Stimulated activated CD4-positive, alpha-beta T cell treated with anti-CD3 and anti-CD28 coated beads, TNF-alpha, amount 100 ng/mL, for 1 hour (primary cell): ENCODE measurements at regions not wholly inside any gene's neighbourhood (a gene's known extent, or its start where the extent isn't known, plus 50 kb on each side); places are given as distances from the start of the nearest gene placed in this dataset.
"Not testable (repeated sequence)": the region's sequence is repeated elsewhere in the genome, so short reads cannot be mapped to it uniquely, and the experiment has no call there.

Experiments used
- DNase-seq, 3 donors: peaks; one replicate each; pipeline ENCODE4 v3.0.0-alpha.2; 2020; ENCODE audit warnings: low read depth in 3 of 3, low spot score in 1 of 3

DNA sequence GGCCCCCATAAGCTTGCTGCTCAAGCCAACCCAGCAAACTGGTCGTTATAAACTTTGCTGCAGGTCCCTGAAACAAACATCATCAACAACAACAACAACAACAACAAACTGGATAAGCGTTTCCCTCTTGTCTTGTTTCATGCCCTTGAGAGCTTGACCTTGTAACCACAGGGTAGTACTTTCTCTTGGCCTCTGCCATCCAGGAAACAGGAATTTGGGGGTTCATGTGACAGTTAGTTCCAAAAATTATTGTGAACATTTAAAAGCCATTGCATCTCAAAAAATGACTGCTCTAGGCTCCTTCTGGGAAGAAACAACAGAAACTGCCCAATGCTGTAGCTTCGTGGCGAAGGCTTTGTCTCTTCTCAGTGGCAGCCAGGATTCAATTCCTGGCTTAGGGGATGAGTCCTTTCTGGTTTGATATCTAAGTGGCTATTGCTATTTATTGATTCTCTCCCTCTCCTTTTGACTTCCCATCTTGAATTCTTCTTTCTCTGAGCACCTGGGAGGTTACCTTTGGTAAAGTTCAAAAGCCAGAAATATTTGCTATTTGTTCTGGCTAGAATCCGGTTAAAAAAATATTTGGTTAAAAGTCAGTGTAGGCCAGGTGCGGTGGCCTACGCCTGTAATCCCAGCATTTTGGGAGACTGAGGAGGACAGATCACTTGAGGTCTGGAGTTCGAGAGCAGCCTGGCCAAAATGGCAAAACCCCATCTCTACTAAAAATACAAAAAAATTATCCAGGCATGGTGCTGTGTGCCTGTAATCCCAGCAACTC, 52.0 kb upstream of the CPM start:
- DNase-seq: no peak

GRCh38 chr12:68997526-68997925, 64.6 kb upstream of the CPM start:
- not testable (repeated sequence) for DNase-seq

- DNase-seq: no peak
Observed at GRCh38 chr12:68998041-68998440, 65.1 kb upstream of the CPM start.

- no peak for DNase-seq
Observed at GRCh38 chr12:69000074-69000473, 67.1 kb upstream of the CPM start.

DNA sequence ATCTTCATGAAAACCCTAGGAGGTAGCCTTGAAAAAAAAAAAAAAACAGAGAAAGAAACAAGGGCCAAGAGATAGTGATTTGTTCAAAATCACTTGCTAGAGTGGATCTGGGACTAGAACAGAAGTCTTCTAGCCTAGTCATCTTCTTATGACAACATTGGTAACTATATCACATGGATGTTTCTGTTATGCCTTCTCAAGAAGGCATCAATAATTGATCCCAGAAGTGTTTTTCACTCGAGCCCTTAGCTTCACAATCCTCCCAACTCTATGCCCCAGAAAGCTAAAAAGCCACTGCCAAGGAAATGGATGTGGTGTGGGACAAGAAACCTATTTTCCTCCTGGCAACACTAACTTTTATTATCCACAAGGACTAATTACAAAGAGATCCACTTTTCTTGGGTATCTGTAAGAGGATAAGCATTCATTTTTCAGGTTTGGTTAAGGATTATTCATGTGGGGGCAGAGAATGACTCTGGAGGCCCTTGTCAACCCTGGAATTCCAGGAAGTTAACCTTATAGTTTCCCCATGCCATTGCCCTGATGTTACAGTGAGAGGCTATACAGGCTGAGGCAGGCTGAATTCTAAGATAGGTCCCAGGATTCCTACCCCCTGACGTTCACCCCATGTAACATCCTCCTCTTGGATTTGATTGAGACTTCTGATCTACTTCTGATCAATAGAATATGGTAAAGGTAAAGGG, 67.7 kb upstream of the CPM start:
- DNase-seq: no peak

- no peak for DNase-seq
Observed at GRCh38 chr12:69001251-69001650, 68.3 kb upstream of the CPM start.

- DNase-seq: no peak
Observed at GRCh38 chr12:69002969-69003368, 70.0 kb upstream of the CPM start.

- DNase-seq: no peak
Observed at GRCh38 chr12:69003991-69004390, 71.0 kb upstream of the CPM start.

DNA sequence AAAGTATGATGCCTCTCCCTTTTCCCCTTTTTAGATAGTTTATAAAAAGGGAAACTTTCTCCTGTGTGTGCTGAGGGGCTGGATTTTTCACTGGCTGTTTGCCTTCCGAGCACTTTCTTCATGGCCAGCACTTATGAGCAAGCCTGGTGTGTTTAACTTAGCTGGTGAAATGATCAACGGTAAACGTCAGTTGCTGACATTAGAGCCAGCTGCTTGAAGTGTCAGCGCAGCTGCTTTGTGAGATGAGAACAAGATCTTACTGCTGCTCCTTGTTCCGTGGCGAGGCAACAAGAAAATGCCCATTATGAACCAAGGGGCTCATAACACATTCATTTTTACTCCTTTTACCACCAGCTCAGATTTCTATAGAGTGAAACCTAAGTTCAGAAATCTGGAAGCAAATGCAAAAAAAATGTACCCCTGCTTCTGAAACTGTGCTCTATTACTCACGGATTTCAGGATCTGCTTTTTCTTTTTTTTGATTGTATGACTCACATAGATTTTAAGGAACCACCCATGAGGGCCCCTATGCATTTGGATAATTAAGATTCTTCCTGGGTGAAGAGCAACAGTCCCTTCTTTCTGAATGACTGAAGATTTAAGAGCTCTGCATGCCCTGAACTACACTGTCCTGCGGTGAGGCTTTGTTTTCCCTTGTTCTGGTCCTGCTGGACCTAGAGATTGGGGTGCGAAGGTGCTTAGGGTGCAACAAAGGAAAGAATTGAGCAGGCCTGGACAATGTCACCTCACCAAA, 74.3 kb upstream of the CPM start:
- no peak for DNase-seq

DNA sequence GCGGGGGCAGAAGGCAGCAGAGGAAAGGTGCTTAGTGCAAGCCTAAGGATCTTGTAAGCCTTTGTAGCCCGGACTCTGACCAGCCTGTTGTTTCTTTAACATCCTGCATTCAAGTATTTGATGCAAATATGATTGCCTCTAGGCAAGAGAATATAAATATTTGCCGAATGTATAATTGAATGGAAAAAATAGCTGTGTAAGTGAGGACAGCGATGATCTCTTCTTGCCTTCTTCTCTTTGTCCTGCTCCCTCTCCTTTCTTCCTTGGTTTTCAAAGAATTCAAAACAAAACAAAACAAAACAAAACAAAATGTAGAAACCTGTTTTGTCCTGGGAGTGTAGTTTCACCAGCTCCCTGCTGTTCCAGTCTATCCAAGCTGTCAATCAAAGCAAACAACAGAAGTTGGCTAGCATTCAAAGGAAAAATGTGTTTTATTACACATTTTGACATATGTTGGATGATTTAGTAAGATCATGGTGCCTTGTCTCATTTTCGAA, 74.9 kb upstream of the CPM start:
- no peak for DNase-seq

DNA sequence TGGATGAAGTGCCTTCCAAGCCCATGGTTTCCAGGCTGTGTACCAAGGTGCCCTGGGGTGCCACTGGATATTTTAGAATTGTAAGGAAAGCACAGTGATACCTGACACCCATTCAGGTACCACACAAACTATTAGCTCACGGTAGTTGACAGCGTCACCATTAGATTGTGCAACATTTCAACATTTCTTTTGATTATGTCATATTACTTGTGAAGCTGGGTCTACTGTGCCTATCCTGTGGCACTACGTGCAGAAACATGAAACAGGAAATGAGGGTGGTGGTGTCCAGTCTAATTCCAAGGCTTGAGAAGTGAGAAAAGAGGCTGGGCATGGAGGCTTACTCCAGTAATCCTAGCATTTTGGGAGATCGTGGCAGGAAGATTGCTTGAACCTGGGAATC, 75.5 kb upstream of the CPM start:
- DNase-seq: no peak

GRCh38 chr12:69014047-69014446, 81.1 kb upstream of the CPM start:
- no peak for DNase-seq

- DNase-seq: no peak
Observed at GRCh38 chr12:69015017-69015416, 82.0 kb upstream of the CPM start.

DNA sequence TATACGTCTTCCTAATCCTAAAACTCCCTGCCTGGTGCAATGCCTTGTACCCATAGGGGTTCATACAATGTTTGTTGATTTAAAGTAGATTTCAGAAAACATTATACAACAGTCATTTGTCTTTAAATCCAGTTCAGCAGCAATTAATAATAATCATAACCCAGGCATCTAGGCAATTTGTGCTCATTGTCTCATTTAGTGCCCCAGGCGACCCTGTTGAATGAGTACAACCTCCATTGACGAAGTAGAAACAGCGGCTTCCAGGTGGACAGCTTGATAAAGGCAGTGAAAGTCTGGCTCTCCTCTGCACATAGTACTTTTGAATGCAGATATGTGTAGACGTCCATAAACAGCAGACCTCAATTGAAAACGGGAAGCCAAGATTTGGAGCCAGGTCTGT, 82.9 kb upstream of the CPM start:
- no peak for DNase-seq

- no peak for DNase-seq
Observed at GRCh38 chr12:69019082-69019481, 86.1 kb upstream of the CPM start.

- no peak for DNase-seq
Observed at GRCh38 chr12:69019910-69020309, 86.9 kb upstream of the CPM start.

GRCh38 chr12:69022674-69023073, 89.7 kb upstream of the CPM start:
- DNase-seq: no peak

DNA sequence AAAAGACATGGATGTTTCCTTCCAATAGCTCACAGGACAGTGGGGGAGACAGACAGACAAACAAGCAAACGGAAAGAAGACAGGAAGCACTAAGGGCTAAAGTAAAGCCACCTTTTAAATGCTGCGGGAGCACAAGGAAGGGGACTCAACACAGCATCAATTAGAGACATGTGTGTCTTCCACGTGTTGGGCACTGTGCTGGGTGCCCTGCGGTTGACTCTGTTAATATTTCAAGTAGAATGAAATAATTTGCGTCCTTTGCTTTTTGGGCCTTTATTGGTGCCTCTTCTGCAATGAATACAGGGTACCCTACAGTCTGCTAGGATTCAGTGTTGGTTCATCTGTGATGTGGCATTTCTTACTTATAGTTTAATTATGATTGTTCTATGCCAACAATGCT, 90.9 kb upstream of the CPM start:
- DNase-seq: no peak

- no peak for DNase-seq
Observed at GRCh38 chr12:69024413-69024812, 91.4 kb upstream of the CPM start.

DNA sequence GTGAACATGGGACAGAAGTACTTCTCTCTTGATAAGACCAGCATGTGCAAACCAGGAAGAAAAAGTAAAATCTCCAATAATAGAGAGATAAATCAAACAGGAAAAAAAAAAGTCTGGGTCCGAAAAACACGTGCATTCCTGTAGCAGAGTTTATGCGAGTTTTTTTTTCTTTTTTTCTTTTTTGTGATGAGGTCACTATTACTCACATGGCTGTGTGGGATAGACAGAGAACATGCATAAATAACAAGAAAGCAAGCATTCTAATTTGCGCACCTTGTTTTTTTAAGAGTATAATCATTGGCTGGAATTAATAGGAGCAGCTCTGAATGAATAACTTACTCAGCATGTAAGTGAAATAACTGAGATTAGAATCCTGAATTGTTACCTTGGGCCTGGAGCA, 91.9 kb upstream of the CPM start:
- no peak for DNase-seq

- no peak for DNase-seq
Observed at GRCh38 chr12:69026336-69026735, 93.4 kb upstream of the CPM start.

DNA sequence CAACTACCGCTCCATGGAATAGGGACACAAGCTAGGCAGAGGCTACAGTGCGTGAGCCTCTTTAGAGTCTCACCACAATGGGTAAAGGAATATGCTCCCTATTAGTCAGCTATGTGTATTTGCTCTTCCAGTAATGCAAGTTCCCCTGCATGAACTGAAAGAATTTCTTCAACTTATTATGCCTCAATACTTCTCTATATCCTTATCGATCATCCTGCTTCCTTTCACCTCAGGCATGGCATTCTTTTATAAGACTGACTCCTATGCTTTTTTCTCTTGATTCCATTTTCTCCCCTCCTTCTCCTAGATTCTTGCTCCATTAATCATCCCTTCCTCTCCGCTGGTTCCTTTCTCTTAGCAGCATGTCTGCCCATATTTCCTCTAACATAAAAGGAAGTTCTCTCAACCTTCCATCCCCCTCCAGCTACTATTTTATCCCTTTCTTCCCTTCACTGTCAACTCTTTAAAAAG, 94.5 kb upstream of the CPM start:
- DNase-seq: no peak
